Thyroid gland (tissue), 4 donors: ENCODE measurements at regions not wholly inside any gene's neighbourhood (a gene's known extent, or its start where the extent isn't known, plus 50 kb on each side); places are given as distances from the start of the nearest gene placed in this dataset.

ENCODE experiments used
- DNase-seq, 2 donors: peaks; one replicate each; pipeline ENCODE4 v3.0.0-alpha.2; 2019
- H3K27ac ChIP-seq, 3 donors: fragments of 200-600 bp; sonication (generic); 1 replicate in 2 of 3; 2 replicates in 1 of 3; pipeline ENCODE4 v1.5.1; 2016 to 2019; ENCODE audit warnings: mild to moderate bottlenecking in 1 of 3, moderate library complexity in 1 of 3
- H3K27me3 ChIP-seq: fragments of 200-600 bp; sonication (generic); one replicate; pipeline ENCODE4 v1.5.1; 2019
- H3K36me3 ChIP-seq, 2 donors: fragments of 200-600 bp; sonication (generic); one replicate each; pipeline ENCODE4 v1.5.1; 2016 to 2019
- H3K4me1 ChIP-seq, 2 donors: fragments of 200-600 bp; sonication (generic); one replicate each; pipeline ENCODE4 v1.5.1; 2017 to 2019
- H3K4me3 ChIP-seq, 3 donors: fragments of 200-600 bp; sonication (generic); replicated peaks in 1 of 3; 1 replicate in 2 of 3; 2 replicates in 1 of 3; pipeline ENCODE4 v1.5.1; 2016; ENCODE audit warnings: mild to moderate bottlenecking in 1 of 3
- H3K9me3 ChIP-seq: fragments of 200-600 bp; sonication (generic); one replicate; pipeline ENCODE4 v1.5.1; 2017
- CTCF ChIP-seq, 6 experiments: fragments of 200-600 bp in 3 of 6; fragments of 450-650 bp in 3 of 6; sonication (generic) in 3 of 6; IDR thresholded peaks; one replicate each; pipeline ENCODE4 v1.5.1; 2016 to 2019; ENCODE audit warnings: antibody characterized with exemption in 6 of 6, mild to moderate bottlenecking in 2 of 6, inconsistent platforms in 1 of 6, moderate library complexity in 1 of 6
- POLR2A ChIP-seq, 2 donors: fragments of 450-650 bp; IDR thresholded peaks; one replicate each; pipeline ENCODE4 v1.6.1; 2017; ENCODE audit warnings: antibody characterized with exemption in 2 of 2, mild to moderate bottlenecking in 2 of 2, moderate library complexity in 1 of 2
- WGBS, 2 donors: methylation state at CpG; one replicate each; pipeline ENCODE4 v1.1.5; 2017; 5-methylcytosine and 5-hydroxymethylcytosine counted together
- intact Hi-C: fragments of 100-400 bp; cut with DNase I; formaldehyde crosslinking; loops from one replicate; pipeline ENCODE4 v1.15.1; 2023

DNA sequence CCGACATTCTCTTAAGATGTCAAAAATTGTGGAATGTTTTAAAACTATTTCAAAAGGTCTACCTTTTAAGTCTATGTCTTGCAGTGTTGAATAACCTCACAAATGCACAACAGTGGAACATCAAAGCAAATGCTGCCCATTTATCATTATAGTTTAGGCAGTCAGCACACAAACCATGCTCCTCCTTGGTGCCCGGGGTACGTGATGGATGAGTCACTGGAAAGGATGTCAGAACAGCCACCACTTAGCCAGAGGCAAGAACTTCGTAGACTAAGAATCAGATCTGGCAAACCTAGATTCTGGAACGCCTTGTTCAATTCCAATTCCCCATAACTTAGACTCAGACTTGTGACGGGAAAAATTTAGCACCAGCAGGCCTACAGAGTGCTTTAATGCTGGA, 343.6 kb downstream of the FGF9 start:
- intact Hi-C loops, result no loop called here
- H3K4me1 ChIP-seq, result no peaks in the 10 kb centered on the region
- no peak overlapping the region for H3K27ac ChIP-seq
- no peak overlapping the region for H3K4me3 ChIP-seq
- no peaks in the 10 kb centered on the region for H3K9me3 ChIP-seq
- TF ChIP-seq CTCF (IDR thresholded peaks at IDR 0.05), result no peak
- TF ChIP-seq POLR2A (IDR thresholded peaks at IDR 0.05), result no peak
- H3K36me3 ChIP-seq, result no peaks in the 10 kb centered on the region
- H3K27me3 ChIP-seq, result no peaks in the 10 kb centered on the region
- DNase-seq, result no peak
- WGBS, 2 donors, result 63 to 70% methylated on average over 6 of the region's 6 CpGs

DNA sequence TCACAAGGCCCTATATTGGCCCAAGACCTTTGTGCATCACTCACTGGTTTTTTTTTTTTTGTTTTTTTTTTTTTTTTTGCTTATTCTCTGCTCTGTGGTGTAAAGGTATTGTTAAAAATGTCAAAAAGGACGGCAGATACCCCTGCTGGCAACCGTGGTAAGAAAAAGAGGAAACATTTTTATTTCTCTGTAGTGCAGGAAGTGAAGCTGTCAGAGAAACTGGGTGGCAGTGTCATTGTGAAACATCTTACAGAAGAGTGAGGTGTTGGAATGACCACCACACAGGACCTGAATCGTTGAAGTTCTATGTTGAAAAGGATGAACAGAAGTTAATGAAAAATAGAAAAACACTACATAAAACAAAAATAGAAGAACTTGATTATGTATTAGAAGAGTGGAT, 346.4 kb downstream of the FGF9 start:
- Histone ChIP-seq H3K4me1 (no peaks in the 10 kb centered on the region), H3K27me3 (no peaks in the 10 kb centered on the region), H3K4me3 (no peak overlapping the region), H3K36me3 (no peaks in the 10 kb centered on the region), H3K27ac (no peak overlapping the region), H3K9me3 (no peaks in the 10 kb centered on the region)
- TF ChIP-seq CTCF (IDR thresholded peaks at IDR 0.05) (no peak), POLR2A (IDR thresholded peaks at IDR 0.05) (no peak)
- intact Hi-C loops, result no loop called here
- no peak for DNase-seq
- WGBS, 2 donors, result 51 to 69% methylated on average over 3 of the region's 3 CpGs

GRCh38 chr13:22018076-22018835, 347.4 kb downstream of the FGF9 start:
- Histone ChIP-seq H3K27me3 (no peaks in the 10 kb centered on the region), H3K27ac (no peak overlapping the region), H3K4me1 (no peaks in the 10 kb centered on the region), H3K36me3 (no peaks in the 10 kb centered on the region), H3K9me3 (no peaks in the 10 kb centered on the region), H3K4me3 (no peak overlapping the region)
- intact Hi-C loops, result no loop called here
- WGBS, 2 donors, result 91 to 93% methylated on average over 14 of the region's 14 CpGs
- DNase-seq, result no peak
- TF ChIP-seq CTCF (IDR thresholded peaks at IDR 0.05) (no peak), POLR2A (IDR thresholded peaks at IDR 0.05) (no peak)

DNA sequence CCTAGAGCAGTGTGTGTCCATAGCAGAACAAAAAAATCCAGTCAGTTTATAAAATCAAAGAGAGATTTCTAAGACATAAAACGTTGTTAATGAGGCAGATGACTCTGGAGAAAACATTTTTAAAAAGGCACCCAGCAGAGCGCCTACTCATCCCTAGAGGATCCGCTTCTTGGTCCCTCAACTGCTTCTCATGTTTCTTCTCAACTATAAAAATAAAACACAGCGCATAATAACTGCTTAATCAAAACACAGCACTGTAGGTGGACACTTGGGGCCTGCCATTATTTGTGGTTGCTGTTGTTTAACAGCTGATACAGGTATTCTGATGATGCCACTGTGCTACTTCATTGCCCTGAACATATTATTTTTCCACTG, 347.9 kb downstream of the FGF9 start:
- Histone ChIP-seq H3K9me3 (no peaks in the 10 kb centered on the region), H3K4me1 (no peaks in the 10 kb centered on the region), H3K4me3 (no peak overlapping the region), H3K27ac (no peak overlapping the region), H3K36me3 (no peaks in the 10 kb centered on the region), H3K27me3 (no peaks in the 10 kb centered on the region)
- no peak for DNase-seq
- intact Hi-C loops, result no loop called here
- 87 to 91% methylated on average over 4 of the region's 4 CpGs for WGBS, 2 donors
- TF ChIP-seq CTCF (IDR thresholded peaks at IDR 0.05), result no peak
- TF ChIP-seq POLR2A (IDR thresholded peaks at IDR 0.05), result no peak

DNA sequence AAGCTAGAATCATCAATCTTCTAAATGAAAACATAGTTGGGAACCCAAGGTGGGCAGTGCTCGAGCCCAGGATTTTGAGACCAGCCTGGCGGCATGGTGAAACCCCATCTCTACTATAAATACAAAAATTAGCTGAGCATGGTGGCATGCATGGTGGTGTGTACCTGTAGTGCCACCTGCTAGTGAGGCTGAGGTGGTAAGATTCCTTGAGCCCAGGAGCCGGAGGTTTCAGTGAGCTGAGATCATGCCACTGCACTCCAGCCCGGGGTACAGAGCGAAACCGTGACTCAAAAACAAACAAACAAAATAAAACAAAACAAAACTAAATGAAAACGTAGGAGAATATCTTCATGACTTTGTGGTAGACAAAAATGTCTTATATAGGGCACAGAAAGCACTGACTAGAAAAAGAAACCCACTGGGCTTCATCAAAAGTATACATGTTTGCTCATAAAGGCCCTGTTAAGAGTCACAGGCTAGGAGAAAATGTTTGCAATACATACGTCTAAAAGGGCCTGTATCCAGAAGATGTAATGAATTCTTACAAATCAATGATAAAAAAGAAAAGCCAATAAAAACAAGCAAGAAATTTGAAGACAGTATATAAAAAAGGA, 353.6 kb downstream of the FGF9 start:
- no peaks in the 10 kb centered on the region for H3K27me3 ChIP-seq
- TF ChIP-seq POLR2A (IDR thresholded peaks at IDR 0.05) (no peak), CTCF (IDR thresholded peaks at IDR 0.05) (no peak)
- no peaks in the 10 kb centered on the region for H3K9me3 ChIP-seq
- no peaks in the 10 kb centered on the region for H3K36me3 ChIP-seq
- H3K4me1 ChIP-seq, result no peaks in the 10 kb centered on the region
- 85 to 90% methylated on average over 8 of the region's 8 CpGs for WGBS, 2 donors
- intact Hi-C loops, result no loop called here
- no peak overlapping the region for H3K27ac ChIP-seq
- no peak overlapping the region for H3K4me3 ChIP-seq
- DNase-seq, result no peak
